GM12878 (cell line): ENCODE measurements at regions not wholly inside any gene's neighbourhood (a gene's known extent, or its start where the extent isn't known, plus 50 kb on each side); places are given as distances from the start of the nearest gene placed in this dataset.

ENCODE experiments used
- ATAC-seq: fragments of 200-7000 bp; cut with Tn5 transposase; 3 replicates; pipeline ENCODE4 v1.9.1; 2020; ENCODE audit warnings: mild to moderate bottlenecking, moderate library complexity
- BruUV-seq: library from RNA; stranded (reverse); fragments of 400-500 nt; replicated peaks from 2 replicates; lab custom pipeline; 2021; lab: Mats Ljungman, UMichigan
- CTCF ChIA-PET: fragments of 300-600 bp; sonication (Branson Sonifier 250); formaldehyde crosslinking; extraction: SDS; loops from one replicate; lab custom pipeline; 2021; ENCODE audit warnings: inconsistent platforms; lab: Yijun Ruan, JAX
- POLR2A ChIA-PET: fragments of 350-600 bp; formaldehyde crosslinking; extraction: SDS; loops from one replicate; lab custom pipeline; 2021; ENCODE audit warnings: inconsistent platforms; lab: Charles Lee
- RAD21 ChIA-PET: fragments of 300-600 bp; sonication (Branson Sonifier 250); formaldehyde crosslinking; loops from one replicate; lab custom pipeline; 2023; ENCODE audit warnings: antibody characterized with exemption; ENCODE audit not compliant: unreplicated experiment; lab: Charles Lee
- SMC1A ChIA-PET: fragments of 300-600 bp; sonication (Branson Sonifier 250); formaldehyde crosslinking; loops from one replicate; lab custom pipeline; 2023; ENCODE audit not compliant: unreplicated experiment, uncharacterized antibody; lab: Charles Lee
- DNase-seq: peaks from one replicate; pipeline ENCODE4 v3.0.0-alpha.2; 2011; ENCODE audit warnings: low read depth, low spot score
- FAIRE-seq: peaks from 3 replicates; lab custom pipeline; 2011; peaks lifted over from hg19 to GRCh38; lab: Jason Lieb, UNC
- H2AFZ ChIP-seq: 2 replicates; pipeline ENCODE4 v1.6.0; 2011; ENCODE audit warnings: low read depth, low read length, control low read depth; ENCODE audit not compliant: control insufficient read depth
- H3K27ac ChIP-seq: 2 replicates; pipeline ENCODE4 v1.5.1; 2011; ENCODE audit warnings: control low read depth; ENCODE audit not compliant: control insufficient read depth, insufficient read depth
- H3K27me3 ChIP-seq, 2 experiments: replicated peaks in 1 of 2; 2 replicates each; pipeline versions ENCODE4 v1.6.0 to v1.6.1; 2011; ENCODE audit warnings: low read length in 1 of 2; ENCODE audit not compliant: control insufficient read depth in 2 of 2, insufficient read depth in 2 of 2
- H3K36me3 ChIP-seq, 2 experiments: 2 replicates each; pipeline ENCODE4 v1.5.1; 2011; ENCODE audit warnings: low read length in 1 of 2; ENCODE audit not compliant: control insufficient read depth in 2 of 2, insufficient read depth in 2 of 2
- H3K4me1 ChIP-seq: 2 replicates; pipeline ENCODE4 v1.6.1; 2011; ENCODE audit warnings: mild to moderate bottlenecking, low read length, moderate library complexity, mixed read lengths; ENCODE audit not compliant: control insufficient read depth, insufficient read depth
- H3K4me2 ChIP-seq: 2 replicates; pipeline ENCODE4 v1.6.0; 2011; ENCODE audit warnings: control low read depth; ENCODE audit not compliant: control insufficient read depth, insufficient read depth
- H3K4me3 ChIP-seq: fragments of 200-600 bp; sonication (generic); 2 replicates; pipeline ENCODE4 v1.5.1; 2016
- H3K79me2 ChIP-seq: 2 replicates; pipeline ENCODE4 v1.6.0; 2011; ENCODE audit warnings: low read length; ENCODE audit not compliant: control insufficient read depth, insufficient read depth
- H3K9ac ChIP-seq: 2 replicates; pipeline ENCODE4 v1.8.0; 2011; ENCODE audit warnings: low read length, control low read depth, mixed read lengths; ENCODE audit not compliant: control insufficient read depth, insufficient read depth
- H3K9me3 ChIP-seq: replicated peaks from 3 replicates; pipeline ENCODE4 v1.5.1; 2011; ENCODE audit warnings: mild to moderate bottlenecking, low read length; ENCODE audit not compliant: control insufficient read depth, insufficient read depth
- H4K20me1 ChIP-seq: 2 replicates; pipeline ENCODE4 v1.6.0; 2011; ENCODE audit not compliant: control insufficient read depth, insufficient read depth
- BCL11A ChIP-seq: IDR thresholded peaks from 2 replicates; pipeline ENCODE4 v1.6.1; 2011; ENCODE audit warnings: low read depth, low read length
- CREB1 ChIP-seq: IDR thresholded peaks from 2 replicates; pipeline ENCODE4 v1.6.1; 2012; ENCODE audit warnings: low read depth, mild to moderate bottlenecking, inconsistent platforms
- ELK1 ChIP-seq: IDR thresholded peaks from 2 replicates; pipeline ENCODE4 v1.6.1; 2012; ENCODE audit warnings: low read depth, low read length, improper control_type of control experiment
- ETV6 ChIP-seq, 2 experiments: fragments of 450-650 bp in 1 of 2; IDR thresholded peaks in 1 of 2; conservative IDR thresholded peaks in 1 of 2; 2 replicates each; pipeline ENCODE4 v1.6.1; 2014; ENCODE audit warnings: antibody characterized with exemption in 1 of 2, borderline replicate concordance in 1 of 2, low read depth in 1 of 2, mild to moderate bottlenecking in 1 of 2, moderate library complexity in 1 of 2
- FOXK2 ChIP-seq: fragments of 450-650 bp; IDR thresholded peaks from 2 replicates; pipeline ENCODE4 v1.6.1; 2017; ENCODE audit warnings: mild to moderate bottlenecking, moderate library complexity
- MAX ChIP-seq: IDR thresholded peaks from 2 replicates; pipeline ENCODE4 v1.6.1; 2012; ENCODE audit warnings: low read depth, low read length, improper control_type of control experiment
- MEF2A ChIP-seq: IDR thresholded peaks from 2 replicates; pipeline ENCODE4 v1.6.1; 2011; ENCODE audit warnings: low read depth, mild to moderate bottlenecking, low read length, moderate library complexity; ENCODE audit not compliant: insufficient read depth
- NBN ChIP-seq: fragments of 450-650 bp; IDR thresholded peaks from 2 replicates; pipeline ENCODE4 v1.6.1; 2016
- NFIC ChIP-seq: IDR thresholded peaks from 2 replicates; pipeline ENCODE4 v1.6.1; 2012; ENCODE audit warnings: low read depth, mild to moderate bottlenecking, inconsistent platforms, low read length, moderate library complexity
- PKNOX1 ChIP-seq: fragments of 450-650 bp; IDR thresholded peaks from 2 replicates; pipeline ENCODE4 v1.6.1; 2016; ENCODE audit warnings: mild to moderate bottlenecking
- USF2 ChIP-seq: IDR thresholded peaks from 2 replicates; pipeline ENCODE4 v1.6.1; 2011; ENCODE audit warnings: low read depth, low read length, improper control_type of control experiment, borderline replicate concordance
- ZBED1 ChIP-seq: IDR thresholded peaks from 2 replicates; pipeline ENCODE4 v1.6.1; 2016; ENCODE audit warnings: borderline replicate concordance
- ZNF274 ChIP-seq: IDR thresholded peaks from one replicate; pipeline ENCODE4 v1.8.0; 2011; ENCODE audit not compliant: insufficient read length, insufficient read depth
- ZNF687 ChIP-seq: fragments of 450-650 bp; IDR thresholded peaks from 2 replicates; pipeline ENCODE4 v1.6.1; 2017; ENCODE audit warnings: mild to moderate bottlenecking, moderate library complexity
- WGBS: methylation state at CpG from one replicate; pipeline ENCODE4 v1.1.6; 2016; ENCODE audit warnings: low lambda C conversion rate; ENCODE audit not compliant: insufficient replicate concordance, insufficient coverage; ENCODE audit errors: missing lambda C conversion rate; 5-methylcytosine and 5-hydroxymethylcytosine counted together
- in situ Hi-C: fragments of 300-500 bp; cut with MboI; formaldehyde crosslinking; loops from 9 replicates; pipeline ENCODE4 v1.14.3; 2018; ENCODE audit warnings: mixed read lengths
- intact Hi-C: fragments of 100-400 bp; cut with micrococcal nuclease; formaldehyde crosslinking; loops from one replicate; pipeline ENCODE4 v1.14.2; 2022; ENCODE audit not compliant: unreplicated experiment

GRCh38 chr1:2961081-2961480, 60.2 kb upstream of the ACTRT2 start:
- Histone ChIP-seq H3K36me3 (no peaks in the 10 kb centered on the region), H2AFZ (no peak overlapping the region), H3K27ac (no peak overlapping the region), H4K20me1 (no peaks in the 10 kb centered on the region), H3K9ac (no peak overlapping the region), H3K4me2 (no peak overlapping the region), H3K4me1 (no peaks in the 10 kb centered on the region), H3K9me3 (no peaks in the 10 kb centered on the region; the same call in 2 of the 3 replicates), H3K27me3 (no peaks in the 10 kb centered on the region), H3K4me3 (no peak overlapping the region), H3K79me2 (no peaks in the 10 kb centered on the region)
- ChIA-PET CTCF (interaction anchor here (0.6 kb wide), 1 partner anchor 44 kb away, joined by 3 read pairs; no protein-coding TSS in a partner anchor), RAD21 (no interaction called here), POLR2A (no interaction called here), SMC1A (no interaction called here)
- intact Hi-C loops (no loop called here), in situ Hi-C loops (no loop called here)
- FAIRE-seq (no peak), DNase-seq (no peak), ATAC-seq (no peak)
- BruUV-seq, result no TSS peak
- 6% methylated on average over 7 of the region's 7 CpGs for WGBS
- TF ChIP-seq FOXK2 (no peak), ETV6 (conservative IDR thresholded peaks at IDR 0.05 in 1 of 2, IDR thresholded peaks at IDR 0.05 in 1 of 2; ENCODE audit: borderline replicate concordance in 1 of 2, low read depth in 1 of 2) (no peak), ZNF274 (no peak), MAX (no peak), USF2 (no peak), ZNF687 (no peak), BCL11A (no peak), ZBED1 (no peak), ELK1 (no peak), NFIC (no peak), PKNOX1 (no peak), CREB1 (no peak), MEF2A (no peak), NBN (no peak)
